SH-SY5Y (cell line): ENCODE measurements at regions not wholly inside any gene's neighbourhood (a gene's known extent, or its start where the extent isn't known, plus 50 kb on each side); places are given as distances from the start of the nearest gene placed in this dataset.

Source experiments
- GATA2 ChIP-seq: IDR thresholded peaks from 2 replicates; pipeline ENCODE4 v1.6.1; 2011; ENCODE audit warnings: mild to moderate bottlenecking, low read depth, low read length
- GATA3 ChIP-seq: IDR thresholded peaks from 2 replicates; pipeline ENCODE4 v1.6.1; 2011; ENCODE audit warnings: low read depth, mild to moderate bottlenecking, low read length, moderate library complexity

- TF ChIP-seq GATA2, result no peak
- no peak for TF ChIP-seq GATA3
Measured at GRCh38 chr6:12440981-12441380, 150.8 kb downstream of the EDN1 start.
